Testis (tissue), 2 donors: ENCODE measurements at regions not wholly inside any gene's neighbourhood (a gene's known extent, or its start where the extent isn't known, plus 50 kb on each side); places are given as distances from the start of the nearest gene placed in this dataset.
"Not testable (repeated sequence)": the region's sequence is repeated elsewhere in the genome, so short reads cannot be mapped to it uniquely, and the experiment has no call there.

Experiments
- DNase-seq: peaks from one replicate; pipeline ENCODE4 v3.0.0-alpha.2; 2019
- H3K27ac ChIP-seq, 2 donors: fragments of 200-600 bp; sonication (generic); one replicate each; pipeline ENCODE4 v1.5.1; 2019
- H3K27me3 ChIP-seq: fragments of 200-600 bp; sonication (generic); one replicate; pipeline ENCODE4 v1.5.1; 2019
- H3K36me3 ChIP-seq: fragments of 200-600 bp; sonication (generic); one replicate; pipeline ENCODE4 v1.5.1; 2017; ENCODE audit warnings: low read depth; ENCODE audit errors: missing control alignments
- H3K4me1 ChIP-seq: fragments of 200-600 bp; sonication (generic); one replicate; pipeline ENCODE4 v1.5.1; 2019
- H3K4me3 ChIP-seq, 2 donors: fragments of 200-600 bp; sonication (generic); one replicate each; pipeline ENCODE4 v1.5.1; 2017 to 2019
- H3K9me3 ChIP-seq: fragments of 200-600 bp; sonication (generic); one replicate; pipeline ENCODE4 v1.5.1; 2017
- POLR2A ChIP-seq: fragments of 450-650 bp; IDR thresholded peaks from one replicate; pipeline ENCODE4 v1.6.1; 2017; ENCODE audit warnings: antibody characterized with exemption, mild to moderate bottlenecking, moderate library complexity
- WGBS, 2 donors: methylation state at CpG; one replicate each; pipeline ENCODE4 v1.1.5; 2018; 5-methylcytosine and 5-hydroxymethylcytosine counted together
- intact Hi-C: fragments of 100-400 bp; cut with DNase I; formaldehyde crosslinking; loops from one replicate; pipeline ENCODE4 v1.15.1; 2023; ENCODE audit warnings: low total_unique reads
- TF ChIP-seq, protein P1 (sequence below), 3 experiments: fragments of 450-650 bp in 2 of 3; fragments of 200-600 bp in 1 of 3; sonication (generic) in 1 of 3; IDR thresholded peaks; one replicate each; pipeline ENCODE4 v1.5.1; 2016 to 2019; ENCODE audit warnings: antibody characterized with exemption in 3 of 3, mild to moderate bottlenecking in 2 of 3, moderate library complexity in 1 of 3

DNA sequence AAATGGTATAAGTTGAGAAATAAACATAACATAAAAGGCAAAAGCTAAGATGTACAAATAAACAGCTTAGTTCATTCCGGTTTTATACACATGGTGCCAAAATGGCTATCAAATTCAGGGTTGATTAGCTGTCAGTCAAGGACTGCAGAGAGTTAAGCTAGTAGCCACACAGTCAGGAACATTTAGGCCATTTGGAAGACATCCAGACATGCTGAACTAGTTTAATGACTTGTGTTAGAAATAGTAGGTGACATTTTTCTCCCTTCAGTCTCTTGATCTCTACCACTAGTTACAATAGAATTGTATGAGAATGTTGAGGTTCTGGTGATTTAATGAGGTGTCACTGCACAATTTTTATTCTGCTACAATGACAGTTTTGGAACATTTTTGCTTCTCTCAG lies 394.4 kb upstream of the SPHKAP start:
- Histone ChIP-seq H3K4me1 (no peaks in the 10 kb centered on the region), H3K4me3 (no peak overlapping the region), H3K36me3 (no peaks in the 10 kb centered on the region), H3K9me3 (no peaks in the 10 kb centered on the region), H3K27me3 (no peaks in the 10 kb centered on the region), H3K27ac (no peak overlapping the region)
- 71 to 76% methylated on average over 1 of the region's 1 CpG for WGBS, 2 donors
- intact Hi-C loops, result no loop called here
- no peak for DNase-seq
- TF ChIP-seq POLR2A, result no peak
- TF ChIP-seq, protein P1, sequence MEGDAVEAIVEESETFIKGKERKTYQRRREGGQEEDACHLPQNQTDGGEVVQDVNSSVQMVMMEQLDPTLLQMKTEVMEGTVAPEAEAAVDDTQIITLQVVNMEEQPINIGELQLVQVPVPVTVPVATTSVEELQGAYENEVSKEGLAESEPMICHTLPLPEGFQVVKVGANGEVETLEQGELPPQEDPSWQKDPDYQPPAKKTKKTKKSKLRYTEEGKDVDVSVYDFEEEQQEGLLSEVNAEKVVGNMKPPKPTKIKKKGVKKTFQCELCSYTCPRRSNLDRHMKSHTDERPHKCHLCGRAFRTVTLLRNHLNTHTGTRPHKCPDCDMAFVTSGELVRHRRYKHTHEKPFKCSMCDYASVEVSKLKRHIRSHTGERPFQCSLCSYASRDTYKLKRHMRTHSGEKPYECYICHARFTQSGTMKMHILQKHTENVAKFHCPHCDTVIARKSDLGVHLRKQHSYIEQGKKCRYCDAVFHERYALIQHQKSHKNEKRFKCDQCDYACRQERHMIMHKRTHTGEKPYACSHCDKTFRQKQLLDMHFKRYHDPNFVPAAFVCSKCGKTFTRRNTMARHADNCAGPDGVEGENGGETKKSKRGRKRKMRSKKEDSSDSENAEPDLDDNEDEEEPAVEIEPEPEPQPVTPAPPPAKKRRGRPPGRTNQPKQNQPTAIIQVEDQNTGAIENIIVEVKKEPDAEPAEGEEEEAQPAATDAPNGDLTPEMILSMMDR (IDR thresholded peaks at IDR 0.05), result no peak

DNA sequence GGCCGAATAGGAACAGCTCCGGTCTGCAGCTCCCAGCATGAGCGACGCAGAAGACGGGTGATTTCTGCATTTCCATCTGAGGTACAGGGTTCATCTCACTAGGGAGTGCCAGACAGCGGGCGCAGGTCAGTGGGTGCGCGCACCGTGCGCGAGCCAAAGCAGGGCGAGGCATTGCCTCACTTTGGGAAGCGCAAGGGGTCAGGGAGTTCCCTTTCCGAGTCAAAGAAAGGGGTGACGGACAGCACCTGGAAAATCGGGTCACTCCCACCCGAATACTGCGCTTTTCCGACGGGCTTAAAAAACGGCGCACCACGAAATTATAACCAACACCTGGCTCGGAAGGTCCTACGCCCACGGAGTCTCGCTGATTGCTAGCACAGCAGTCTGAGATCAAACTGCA lies 386.8 kb upstream of the SPHKAP start:
- 78 to 80% methylated on average over 5 to 28 of the region's 28 CpGs for WGBS, 2 donors

DNA sequence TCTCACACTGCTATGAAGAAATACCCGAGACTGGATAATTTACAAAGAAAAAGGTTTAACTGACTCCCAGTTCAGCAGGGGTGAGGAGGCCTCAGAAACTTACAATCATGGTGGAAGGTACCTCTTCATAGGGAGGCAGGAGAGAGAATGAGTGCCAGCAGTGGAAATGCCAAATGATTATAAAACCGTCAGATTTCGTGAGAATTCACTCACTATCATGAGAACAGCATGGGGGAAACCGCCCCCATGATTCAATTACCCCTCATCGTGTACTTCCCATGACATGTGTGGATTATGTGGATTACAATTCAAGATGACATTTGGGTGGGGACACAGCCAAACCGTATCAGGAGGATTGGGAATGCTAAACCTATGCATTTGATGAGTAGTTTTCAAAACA lies 380.3 kb upstream of the SPHKAP start:
- DNase-seq, result no peak

More for the DNA sequence above, 386.8 kb upstream of the SPHKAP start:
- H3K36me3 ChIP-seq, DNase-seq, H3K27ac ChIP-seq, H3K9me3 ChIP-seq, H3K4me3 ChIP-seq, intact Hi-C loops, H3K27me3 ChIP-seq, H3K4me1 ChIP-seq: not testable (repeated sequence)

DNA sequence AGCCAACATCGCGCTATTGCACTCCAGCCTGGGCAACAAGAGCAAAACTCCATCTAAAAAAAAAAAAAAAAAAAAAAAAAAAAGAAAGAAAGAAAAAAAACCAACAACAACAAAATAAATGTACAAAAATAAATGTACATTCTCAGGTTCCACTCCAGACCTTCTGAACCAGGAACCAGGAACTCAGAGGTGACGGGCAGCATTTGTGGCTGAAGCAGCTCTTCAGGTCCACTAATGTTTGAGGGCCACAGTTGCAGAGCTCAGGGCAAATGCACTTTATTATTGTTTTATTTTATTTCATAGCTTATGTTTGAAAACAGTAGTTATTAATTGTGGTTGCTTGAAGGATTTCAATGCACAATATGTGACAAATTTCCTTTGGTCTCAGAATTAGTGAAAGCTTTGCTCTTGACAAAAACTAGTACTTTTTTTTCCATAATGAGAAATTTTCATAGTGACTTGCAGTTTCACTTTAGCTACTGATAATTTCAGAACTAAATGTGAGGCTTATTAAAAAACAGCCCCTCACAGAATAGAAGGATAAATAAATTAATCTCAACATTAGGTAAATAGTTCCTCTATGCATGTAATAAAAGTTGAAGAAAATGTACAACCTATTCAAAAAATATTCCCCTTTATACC lies 378.4 kb upstream of the SPHKAP start:
- no peak for DNase-seq
- no peaks in the 10 kb centered on the region for H3K9me3 ChIP-seq
- H3K4me3 ChIP-seq, result no peak overlapping the region
- WGBS, 2 donors, result 89 to 91% methylated on average over 3 of the region's 3 CpGs
- no peaks in the 10 kb centered on the region for H3K36me3 ChIP-seq
- H3K27ac ChIP-seq, result no peak overlapping the region
- intact Hi-C loops, result no loop called here
- H3K27me3 ChIP-seq, result no peaks in the 10 kb centered on the region
- TF ChIP-seq, protein P1 (IDR thresholded peaks at IDR 0.05), result no peak
- TF ChIP-seq POLR2A, result no peak
- H3K4me1 ChIP-seq, result no peaks in the 10 kb centered on the region

More for the DNA sequence above, 380.3 kb upstream of the SPHKAP start:
- Histone ChIP-seq H3K9me3 (no peaks in the 10 kb centered on the region), H3K4me3 (no peak overlapping the region), H3K4me1 (no peaks in the 10 kb centered on the region), H3K27ac (no peak overlapping the region), H3K27me3 (no peaks in the 10 kb centered on the region), H3K36me3 (no peaks in the 10 kb centered on the region)
- intact Hi-C loops, result no loop called here
- 83 to 90% methylated on average over 6 of the region's 6 CpGs for WGBS, 2 donors
- TF ChIP-seq, protein P1 (IDR thresholded peaks at IDR 0.05), result no peak
- no peak for TF ChIP-seq POLR2A

DNA sequence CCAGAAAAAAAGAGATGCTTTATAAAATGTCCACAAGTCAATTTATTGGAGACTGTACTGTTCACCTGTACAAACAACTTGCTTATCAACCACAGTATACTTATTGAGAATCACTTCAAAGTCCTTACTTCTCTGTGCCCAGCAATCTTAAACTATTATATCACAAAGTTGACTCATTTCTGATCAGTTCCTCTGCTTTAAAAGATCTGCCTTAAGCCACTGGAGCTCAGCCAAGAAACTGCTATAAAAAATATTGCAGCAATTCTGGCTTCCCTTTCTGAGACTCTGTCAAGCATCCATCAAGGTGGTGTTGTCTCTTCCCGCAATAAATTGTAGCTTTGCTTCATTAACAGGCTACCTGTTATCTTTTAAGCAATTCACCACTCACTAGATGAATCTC lies 375.2 kb upstream of the SPHKAP start:
- TF ChIP-seq POLR2A, result no peak
- TF ChIP-seq, protein P1 (IDR thresholded peaks at IDR 0.05), result no peak
- Histone ChIP-seq H3K36me3 (no peaks in the 10 kb centered on the region), H3K9me3 (no peaks in the 10 kb centered on the region), H3K4me1 (no peaks in the 10 kb centered on the region), H3K4me3 (no peak overlapping the region), H3K27me3 (no peaks in the 10 kb centered on the region), H3K27ac (no peak overlapping the region)
- intact Hi-C loops, result no loop called here
- DNase-seq, result no peak
- 25 to 47% methylated on average over 1 of the region's 1 CpG for WGBS, 2 donors
